ENCODE measurements at regions not wholly inside any gene's neighbourhood (a gene's known extent, or its start where the extent isn't known, plus 50 kb on each side); places are given as distances from the start of the nearest gene placed in this dataset.

DNA sequence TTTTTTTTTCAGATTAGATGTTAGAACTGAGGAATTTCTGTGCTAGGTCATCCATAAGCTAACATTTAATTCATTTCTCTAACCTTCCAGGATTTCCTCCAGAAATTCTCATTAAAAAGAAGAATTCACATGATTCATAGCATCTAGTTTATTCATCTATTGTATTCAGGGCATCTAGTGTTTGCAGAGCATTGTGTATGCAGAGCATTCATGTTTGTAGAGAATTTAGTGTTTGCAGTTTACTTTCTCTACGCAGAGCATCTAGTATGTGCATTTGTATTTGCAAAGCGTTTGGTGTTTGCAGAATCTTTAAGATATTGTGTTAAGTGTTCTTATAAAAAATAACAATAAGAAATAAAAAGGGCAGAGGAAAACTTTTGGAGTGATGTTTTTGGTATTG, 491.1 kb downstream of the MTRR start:
- no peak overlapping the region for H3K4me3 Mint-ChIP-seq
- ATAC-seq (ENCODE audit: poor library complexity) (no peak), DNase-seq (no peak)
- CTCF ChIA-PET = no interaction called here
- H3K36me3 Mint-ChIP-seq (ENCODE audit: low read depth) = no peaks in the 10 kb centered on the region
- H3K27me3 Mint-ChIP-seq = no peaks in the 10 kb centered on the region
- no peaks in the 10 kb centered on the region for H3K27me3 ChIP-seq (ENCODE audit: control insufficient read depth in 1 of 2, insufficient read depth in 2 of 2, low read length in 2 of 2)
- H3K9me3 ChIP-seq (ENCODE audit: control insufficient read depth in 1 of 2, insufficient read depth in 1 of 2, low read length in 2 of 2) = no peaks in the 10 kb centered on the region
- H3K4me3 ChIP-seq (ENCODE audit: low read length) = no peak overlapping the region
- no peak overlapping the region for H3K27ac ChIP-seq (ENCODE audit: low read depth in 1 of 2, low read length in 2 of 2)
- POLR2A ChIA-PET = no interaction called here
- H3K9me3 Mint-ChIP-seq = no peaks in the 10 kb centered on the region
- H3K4me1 Mint-ChIP-seq (ENCODE audit: low read depth) = no peaks in the 10 kb centered on the region
- H3K4me1 ChIP-seq (ENCODE audit: insufficient read depth, low read length) = no peaks in the 10 kb centered on the region
- H3K36me3 ChIP-seq (ENCODE audit: insufficient read depth, low read length) = no peaks in the 10 kb centered on the region
- H3K27ac Mint-ChIP-seq = no peak overlapping the region
- intact Hi-C loops (cut with DNase I, micrococcal nuclease) = no loop called here
- TF ChIP-seq CTCF (IDR thresholded peaks at IDR 0.05) = no peak

DNA sequence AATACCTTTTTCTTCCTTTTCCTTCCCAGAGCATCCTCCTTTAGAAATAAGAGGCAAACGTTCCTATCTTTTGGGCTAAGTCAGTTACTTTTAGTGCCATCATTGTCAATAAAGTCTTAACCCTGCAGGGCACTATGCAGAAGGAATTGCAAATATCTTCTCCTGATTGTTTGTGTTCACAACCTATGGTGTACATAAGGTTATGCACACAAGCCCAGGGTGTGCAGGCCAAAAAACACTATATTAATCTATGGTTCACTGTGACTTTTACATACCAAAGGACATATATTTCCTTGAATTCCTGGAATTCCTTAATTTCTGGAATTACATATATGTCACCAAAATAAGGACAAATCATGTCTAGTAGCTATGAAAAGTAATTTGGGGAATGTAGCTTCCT, 493.5 kb downstream of the MTRR start:
- no peaks in the 10 kb centered on the region for H3K36me3 Mint-ChIP-seq (ENCODE audit: low read depth)
- no peaks in the 10 kb centered on the region for H3K27me3 Mint-ChIP-seq
- H3K4me3 ChIP-seq (ENCODE audit: low read length) = no peak overlapping the region
- no peak overlapping the region for H3K27ac ChIP-seq (ENCODE audit: low read depth in 1 of 2, low read length in 2 of 2)
- DNase-seq (no peak), ATAC-seq (ENCODE audit: poor library complexity) (no peak)
- ChIA-PET POLR2A (no interaction called here), CTCF (no interaction called here)
- no peaks in the 10 kb centered on the region for H3K9me3 ChIP-seq (ENCODE audit: control insufficient read depth in 1 of 2, insufficient read depth in 1 of 2, low read length in 2 of 2)
- intact Hi-C loops (cut with DNase I, micrococcal nuclease) = no loop called here
- H3K9me3 Mint-ChIP-seq = peaks cover 2% of the 10 kb centered on the region
- no peaks in the 10 kb centered on the region for H3K4me1 Mint-ChIP-seq (ENCODE audit: low read depth)
- no peaks in the 10 kb centered on the region for H3K27me3 ChIP-seq (ENCODE audit: control insufficient read depth in 1 of 2, insufficient read depth in 2 of 2, low read length in 2 of 2)
- H3K36me3 ChIP-seq (ENCODE audit: insufficient read depth, low read length) = no peaks in the 10 kb centered on the region
- H3K4me3 Mint-ChIP-seq = no peak overlapping the region
- no peaks in the 10 kb centered on the region for H3K4me1 ChIP-seq (ENCODE audit: insufficient read depth, low read length)
- no peak for TF ChIP-seq CTCF (IDR thresholded peaks at IDR 0.05)
- H3K27ac Mint-ChIP-seq = no peak overlapping the region

DNA sequence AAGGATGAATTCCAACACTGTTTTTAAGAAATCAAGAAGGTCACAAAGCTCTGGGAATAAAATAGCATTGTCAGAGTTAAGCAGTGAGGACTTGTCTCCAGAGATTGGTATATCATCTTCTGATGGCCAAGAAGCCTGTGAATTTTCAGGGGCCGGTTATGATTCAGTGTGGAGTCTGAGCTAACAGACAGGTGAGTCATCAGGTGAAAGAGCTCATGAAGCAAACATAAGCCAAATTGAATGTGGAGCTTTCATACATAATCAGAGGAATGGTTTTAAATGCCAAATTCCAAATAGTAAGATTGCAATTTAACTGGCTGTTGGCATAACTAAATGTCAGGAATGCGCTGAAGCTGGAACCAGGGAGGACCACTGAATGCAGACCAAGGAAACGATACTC, 494.2 kb downstream of the MTRR start:
- Histone ChIP-seq H3K27me3 (ENCODE audit: control insufficient read depth in 1 of 2, insufficient read depth in 2 of 2, low read length in 2 of 2) (no peaks in the 10 kb centered on the region), H3K27ac (ENCODE audit: low read depth in 1 of 2, low read length in 2 of 2) (no peak overlapping the region), H3K4me3 (ENCODE audit: low read length) (no peak overlapping the region), H3K36me3 (ENCODE audit: insufficient read depth, low read length) (no peaks in the 10 kb centered on the region), H3K4me1 (ENCODE audit: insufficient read depth, low read length) (no peaks in the 10 kb centered on the region), H3K9me3 (ENCODE audit: control insufficient read depth in 1 of 2, insufficient read depth in 1 of 2, low read length in 2 of 2) (no peaks in the 10 kb centered on the region)
- Mint-ChIP-seq H3K27ac (no peak overlapping the region), H3K4me1 (ENCODE audit: low read depth) (no peaks in the 10 kb centered on the region), H3K27me3 (no peaks in the 10 kb centered on the region), H3K36me3 (ENCODE audit: low read depth) (no peaks in the 10 kb centered on the region), H3K4me3 (no peak overlapping the region), H3K9me3 (peaks cover 2% of the 10 kb centered on the region)
- no peak for DNase-seq
- TF ChIP-seq CTCF (IDR thresholded peaks at IDR 0.05) = no peak
- POLR2A ChIA-PET = no interaction called here
- intact Hi-C loops (cut with DNase I, micrococcal nuclease) = no loop called here
- ATAC-seq (ENCODE audit: poor library complexity) = no peak
- CTCF ChIA-PET = no interaction called here
